ENCODE measurements at regions not wholly inside any gene's neighbourhood (a gene's known extent, or its start where the extent isn't known, plus 50 kb on each side); places are given as distances from the start of the nearest gene placed in this dataset.

GRCh38 chr17:77383613-77384608, 243.1 kb downstream of the SEC14L1 start:
- TF ChIP-seq CTCF (conservative IDR thresholded peaks at IDR 0.05) = no peak
- H3K27ac ChIP-seq = no peak overlapping the region

- 0 out of 2 replicates have a peak overlapping the region, but pooled peaks have one; percentile 2 for H3K27ac ChIP-seq
- no peak for TF ChIP-seq CTCF (conservative IDR thresholded peaks at IDR 0.05)
Observed at GRCh38 chr17:77385750-77386501, 245.2 kb downstream of the SEC14L1 start.

GRCh38 chr17:77386502-77387192, 245.9 kb downstream of the SEC14L1 start:
- TF ChIP-seq CTCF (conservative IDR thresholded peaks at IDR 0.05) = no peak
- 0 out of 2 replicates have a peak overlapping the region, but pooled peaks have one; percentile 2 for H3K27ac ChIP-seq

GRCh38 chr17:77387891-77388290, 247.1 kb downstream of the SEC14L1 start:
- TF ChIP-seq CTCF (conservative IDR thresholded peaks at IDR 0.05) = no peak
- no peak overlapping the region for H3K27ac ChIP-seq

GRCh38 chr17:77388384-77389306, 247.9 kb downstream of the SEC14L1 start:
- TF ChIP-seq CTCF (conservative IDR thresholded peaks at IDR 0.05) = no peak
- no peak overlapping the region for H3K27ac ChIP-seq

GRCh38 chr17:77390870-77391269, 250.1 kb downstream of the SEC14L1 start:
- TF ChIP-seq CTCF (conservative IDR thresholded peaks at IDR 0.05) = no peak
- H3K27ac ChIP-seq = no peak overlapping the region

Data from VCaP (cell line).